IMR-90 (cell line): ENCODE measurements at regions not wholly inside any gene's neighbourhood (a gene's known extent, or its start where the extent isn't known, plus 50 kb on each side); places are given as distances from the start of the nearest gene placed in this dataset.
A peak's percentile ranks its signal among the peaks of the same experiment; 100 is the strongest.

Experiments used
- ATAC-seq: fragments of 200-7000 bp; cut with Tn5 transposase; 2 replicates; pipeline ENCODE4 v1.9.1; 2020; ENCODE audit warnings: low read depth, mild to moderate bottlenecking, moderate library complexity
- BruUV-seq: library from RNA; stranded (reverse); fragments of 400-500 nt; replicated peaks from 2 replicates; lab custom pipeline; 2021; lab: Mats Ljungman, UMichigan
- CTCF ChIA-PET: fragments of 300-600 bp; formaldehyde crosslinking; extraction: SDS; loops from one replicate; lab custom pipeline; 2021; ENCODE audit warnings: antibody characterized with exemption; lab: Yijun Ruan, JAX
- POLR2A ChIA-PET: fragments of 300-600 bp; sonication (Branson Sonifier 250); formaldehyde crosslinking; loops from one replicate; lab custom pipeline; 2022; ENCODE audit warnings: antibody characterized with exemption; ENCODE audit not compliant: unreplicated experiment; lab: Charles Lee
- DNase-seq: peaks from one replicate; pipeline ENCODE4 v3.0.0; 2013
- H2AFZ ChIP-seq: replicated peaks from 2 replicates; pipeline ENCODE3; 2013; ENCODE audit warnings: low read length, mild to moderate bottlenecking; ENCODE audit not compliant: poor library complexity
- H2AK5ac ChIP-seq: 2 replicates; pipeline ENCODE4 v1.6.1; 2013; ENCODE audit warnings: low read depth, low read length, inconsistent platforms
- H2AK9ac ChIP-seq: replicated peaks from 2 replicates; pipeline ENCODE3; 2013; ENCODE audit warnings: mild to moderate bottlenecking, low read depth, low read length, moderate library complexity; ENCODE audit not compliant: poor library complexity
- H2BK120ac ChIP-seq: 2 replicates; pipeline ENCODE4 v1.6.1; 2013; ENCODE audit warnings: low read depth, low read length, inconsistent platforms
- H2BK15ac ChIP-seq: 3 replicates; pipeline ENCODE4 v1.6.1; 2013; ENCODE audit warnings: low read depth, low read length, inconsistent platforms
- H2BK20ac ChIP-seq: 2 replicates; pipeline ENCODE4 v1.6.1; 2013; ENCODE audit warnings: low read depth, mild to moderate bottlenecking, inconsistent platforms, low read length, moderate library complexity
- H2BK5ac ChIP-seq: 2 replicates; pipeline ENCODE4 v1.6.1; 2013; ENCODE audit warnings: mild to moderate bottlenecking, low read depth, low read length, inconsistent platforms; ENCODE audit not compliant: poor library complexity, severe bottlenecking
- H3K14ac ChIP-seq: replicated peaks from 2 replicates; pipeline ENCODE4 v1.6.1; 2013; ENCODE audit warnings: low read depth, low read length, inconsistent platforms
- H3K18ac ChIP-seq: 2 replicates; pipeline ENCODE4 v1.6.1; 2013; ENCODE audit warnings: low read depth, low read length, control low read depth
- H3K23ac ChIP-seq: 2 replicates; pipeline ENCODE4 v1.6.1; 2013; ENCODE audit warnings: low read depth, low read length, inconsistent platforms
- H3K27ac ChIP-seq: 2 replicates; pipeline ENCODE4 v1.5.1; 2013; ENCODE audit warnings: mild to moderate bottlenecking, control low read depth, low read length; ENCODE audit not compliant: insufficient read depth
- H3K27me3 ChIP-seq: 2 replicates; pipeline ENCODE4 v1.6.1; 2013; ENCODE audit warnings: low read length; ENCODE audit not compliant: control insufficient read depth, insufficient read depth
- H3K36me3 ChIP-seq: 2 replicates; pipeline ENCODE4 v1.6.1; 2013; ENCODE audit warnings: low read length, mixed read lengths; ENCODE audit not compliant: control insufficient read depth, insufficient read depth
- H3K4ac ChIP-seq: 2 replicates; pipeline ENCODE4 v1.6.1; 2013; ENCODE audit warnings: low read depth, low read length, inconsistent platforms
- H3K4me1 ChIP-seq: 2 replicates; pipeline ENCODE4 v1.6.1; 2013; ENCODE audit warnings: low read length, mixed read lengths; ENCODE audit not compliant: control insufficient read depth, insufficient read depth
- H3K4me2 ChIP-seq: 2 replicates; pipeline ENCODE4 v1.6.1; 2013; ENCODE audit warnings: low read depth, mild to moderate bottlenecking, control low read depth, low read length, moderate library complexity
- H3K4me3 ChIP-seq: 2 replicates; pipeline ENCODE4 v1.5.1; 2013; ENCODE audit warnings: low read depth, mild to moderate bottlenecking, control low read depth, low read length, moderate library complexity; ENCODE audit not compliant: insufficient read depth
- H3K56ac ChIP-seq: 2 replicates; pipeline ENCODE4 v1.6.1; 2013; ENCODE audit warnings: low read length, inconsistent platforms; ENCODE audit not compliant: insufficient read depth; ENCODE audit errors: extremely low read depth
- H3K79me1 ChIP-seq, 2 experiments: 2 replicates each; pipeline ENCODE4 v1.6.1; 2013; ENCODE audit warnings: low read length in 2 of 2, inconsistent platforms in 1 of 2, low read depth in 1 of 2
- H3K9ac ChIP-seq: 2 replicates; pipeline ENCODE4 v1.6.1; 2013; ENCODE audit warnings: low read depth, low read length, control low read depth
- H3K9me1 ChIP-seq: 2 replicates; pipeline ENCODE4 v1.6.1; 2013; ENCODE audit warnings: low read length, inconsistent platforms; ENCODE audit not compliant: insufficient read depth
- H3K9me3 ChIP-seq: 2 replicates; pipeline ENCODE4 v1.6.1; 2013; ENCODE audit warnings: low read length; ENCODE audit not compliant: control insufficient read depth, insufficient read depth
- H4K20me1 ChIP-seq: 2 replicates; pipeline ENCODE4 v1.6.1; 2013; ENCODE audit warnings: low read length, inconsistent platforms; ENCODE audit not compliant: insufficient read depth
- H4K5ac ChIP-seq: 2 replicates; pipeline ENCODE4 v1.6.1; 2013; ENCODE audit warnings: mild to moderate bottlenecking, low read depth, low read length, control low read depth
- H4K8ac ChIP-seq, 2 experiments: 2 replicates each; pipeline ENCODE4 v1.6.1; 2013; ENCODE audit warnings: low read depth in 2 of 2, low read length in 2 of 2, control low read depth in 1 of 2, inconsistent platforms in 1 of 2
- H4K91ac ChIP-seq: 2 replicates; pipeline ENCODE4 v1.6.1; 2013; ENCODE audit warnings: low read depth, low read length, inconsistent platforms; ENCODE audit not compliant: insufficient read depth
- BHLHE40 ChIP-seq: fragments of 150-350 bp; IDR thresholded peaks from 2 replicates; pipeline ENCODE4 v1.6.1; 2016; ENCODE audit warnings: mild to moderate bottlenecking, low read depth, low read length
- CEBPB ChIP-seq: IDR thresholded peaks from 2 replicates; pipeline ENCODE4 v1.6.1; 2012; ENCODE audit warnings: low read depth, low read length, improper control_type of control experiment
- CHD1 ChIP-seq: IDR thresholded peaks from 2 replicates; pipeline ENCODE4 v1.6.1; 2012; ENCODE audit warnings: low read depth, low read length, improper control_type of control experiment
- FOS ChIP-seq: fragments of 150-350 bp; IDR thresholded peaks from 2 replicates; pipeline ENCODE4 v1.6.1; 2016; ENCODE audit warnings: low read depth, low read length
- MAFK ChIP-seq: IDR thresholded peaks from 2 replicates; pipeline ENCODE4 v1.6.1; 2012; ENCODE audit warnings: low read depth, low read length, improper control_type of control experiment
- MAZ ChIP-seq: IDR thresholded peaks from 2 replicates; pipeline ENCODE4 v1.6.1; 2012; ENCODE audit warnings: low read depth, mild to moderate bottlenecking, low read length, improper control_type of control experiment, moderate library complexity, borderline replicate concordance
- MXI1 ChIP-seq: IDR thresholded peaks from 2 replicates; pipeline ENCODE4 v1.6.1; 2012; ENCODE audit warnings: low read depth, mild to moderate bottlenecking, low read length, moderate library complexity, borderline replicate concordance
- NFE2L2 ChIP-seq: fragments of 150-350 bp; IDR thresholded peaks from 2 replicates; pipeline ENCODE4 v1.6.1; 2016; ENCODE audit warnings: low read depth, mild to moderate bottlenecking, low read length
- POLR2A ChIP-seq: IDR thresholded peaks from 2 replicates; pipeline ENCODE4 v1.6.1; 2012; ENCODE audit warnings: mild to moderate bottlenecking, low read depth, low read length
- RAD21 ChIP-seq: IDR thresholded peaks from 2 replicates; pipeline ENCODE4 v1.6.1; 2012; ENCODE audit warnings: low read length, improper control_type of control experiment
- RCOR1 ChIP-seq: IDR thresholded peaks from 2 replicates; pipeline ENCODE4 v1.6.1; 2012; ENCODE audit warnings: mild to moderate bottlenecking, low read length, improper control_type of control experiment; ENCODE audit not compliant: insufficient replicate concordance
- RFX5 ChIP-seq: IDR thresholded peaks from 2 replicates; pipeline ENCODE4 v1.8.0; 2012; ENCODE audit warnings: low read depth, mild to moderate bottlenecking, low read length, moderate library complexity
- SMC3 ChIP-seq: fragments of 150-350 bp; IDR thresholded peaks from 2 replicates; pipeline ENCODE4 v1.6.1; 2016; ENCODE audit warnings: low read depth, mild to moderate bottlenecking, antibody characterized with exemption, low read length, moderate library complexity
- WGBS, 2 experiments: methylation state at CpG; one replicate each; pipeline versions ENCODE4 v1.1.5 to v1.1.7; 2013; ENCODE audit warnings: missing lambda C conversion rate in 2 of 2; ENCODE audit not compliant: insufficient read length in 1 of 2; ENCODE audit errors: extremely low coverage in 2 of 2; 5-methylcytosine and 5-hydroxymethylcytosine counted together
- dilution Hi-C: fragments of 300-500 bp; cut with HindIII; formaldehyde crosslinking; loops from one replicate; pipeline ENCODE4 v1.14.3; 2018; ENCODE audit warnings: low sequenced_read_pairs; ENCODE audit not compliant: unreplicated experiment
- in situ Hi-C: fragments of 300-500 bp; cut with MboI; formaldehyde crosslinking; loops from 3 replicates; pipeline ENCODE4 v1.14.3; 2019; ENCODE audit warnings: low sequenced_read_pairs, inconsistent platforms, mixed read lengths
- intact Hi-C: fragments of 100-400 bp; cut with micrococcal nuclease; formaldehyde crosslinking; loops from 2 replicates; pipeline ENCODE4 v1.10.0; 2022
- TF ChIP-seq, protein P1 (sequence below): conservative IDR thresholded peaks from 2 replicates; pipeline ENCODE4 v1.5.1; 2012; ENCODE audit warnings: mild to moderate bottlenecking, low read depth, low read length, improper control_type of control experiment
- TF ChIP-seq, protein P2 (sequence below): fragments of 150-350 bp; IDR thresholded peaks from 2 replicates; pipeline ENCODE4 v1.6.1; 2017; ENCODE audit warnings: mild to moderate bottlenecking, antibody characterized with exemption, low read length, low read depth
- TF ChIP-seq, protein P3 (sequence below): fragments of 150-350 bp; IDR thresholded peaks from 2 replicates; pipeline ENCODE4 v1.6.1; 2016; ENCODE audit warnings: low read depth, mild to moderate bottlenecking, low read length, moderate library complexity, borderline replicate concordance

DNA sequence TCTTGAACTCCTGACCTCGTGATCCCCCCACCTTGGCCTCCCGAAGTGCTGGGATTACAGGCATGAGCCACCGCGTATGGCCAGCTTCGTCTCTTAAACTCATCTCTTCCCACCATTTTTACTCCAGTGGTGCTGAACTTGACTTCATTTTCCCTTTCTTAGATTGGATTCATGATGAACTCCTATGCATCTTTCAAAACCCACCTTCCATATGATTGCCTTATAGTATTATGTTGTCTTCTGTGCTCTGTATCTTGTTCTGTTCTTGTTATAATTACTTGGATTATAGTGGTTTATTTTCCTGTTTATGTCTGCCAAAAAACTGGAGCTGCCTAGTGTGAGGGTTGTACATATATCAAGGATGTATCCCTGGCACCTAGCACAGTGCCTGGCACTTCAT is 110.8 kb upstream of the GADD45A start:
- intact Hi-C loops, result no loop called here

More for the DNA sequence above, 110.8 kb upstream of the GADD45A start:
- 92% methylated on average over 4 of the region's 5 CpGs; no CpG with 5 or more reads in 1 of the 2 experiments for WGBS, 2 experiments
- no peaks in the 10 kb centered on the region for H3K36me3 ChIP-seq
- H3K56ac ChIP-seq, result no peak overlapping the region
- no peak overlapping the region for H4K8ac ChIP-seq
- no peak overlapping the region for H3K14ac ChIP-seq
- ChIA-PET POLR2A (no interaction called here), CTCF (interaction anchor here (0.7 to 3.8 kb wide), 3 partner anchors 12 to 186 kb away, joined by 3 to 16 read pairs (median 3); no protein-coding TSS in a partner anchor)
- H3K9me3 ChIP-seq, result no peaks in the 10 kb centered on the region
- dilution Hi-C loops (no loop called here), in situ Hi-C loops (loop anchor here (25.0 kb wide), 1 partner anchor 113 kb away; the partner anchor contains the start of gene GADD45A)
- H3K27me3 ChIP-seq, result no peaks in the 10 kb centered on the region
- H4K5ac ChIP-seq, result no peak overlapping the region
- H3K23ac ChIP-seq, result no peak overlapping the region
- TF ChIP-seq POLR2A, result no peak
- no peak for TF ChIP-seq RAD21
- TF ChIP-seq MAFK, result no peak
- no peak for TF ChIP-seq MXI1
- TF ChIP-seq, protein P1, sequence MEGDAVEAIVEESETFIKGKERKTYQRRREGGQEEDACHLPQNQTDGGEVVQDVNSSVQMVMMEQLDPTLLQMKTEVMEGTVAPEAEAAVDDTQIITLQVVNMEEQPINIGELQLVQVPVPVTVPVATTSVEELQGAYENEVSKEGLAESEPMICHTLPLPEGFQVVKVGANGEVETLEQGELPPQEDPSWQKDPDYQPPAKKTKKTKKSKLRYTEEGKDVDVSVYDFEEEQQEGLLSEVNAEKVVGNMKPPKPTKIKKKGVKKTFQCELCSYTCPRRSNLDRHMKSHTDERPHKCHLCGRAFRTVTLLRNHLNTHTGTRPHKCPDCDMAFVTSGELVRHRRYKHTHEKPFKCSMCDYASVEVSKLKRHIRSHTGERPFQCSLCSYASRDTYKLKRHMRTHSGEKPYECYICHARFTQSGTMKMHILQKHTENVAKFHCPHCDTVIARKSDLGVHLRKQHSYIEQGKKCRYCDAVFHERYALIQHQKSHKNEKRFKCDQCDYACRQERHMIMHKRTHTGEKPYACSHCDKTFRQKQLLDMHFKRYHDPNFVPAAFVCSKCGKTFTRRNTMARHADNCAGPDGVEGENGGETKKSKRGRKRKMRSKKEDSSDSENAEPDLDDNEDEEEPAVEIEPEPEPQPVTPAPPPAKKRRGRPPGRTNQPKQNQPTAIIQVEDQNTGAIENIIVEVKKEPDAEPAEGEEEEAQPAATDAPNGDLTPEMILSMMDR, result no peak
- TF ChIP-seq RCOR1, result no peak
- TF ChIP-seq MAZ, result no peak
- TF ChIP-seq, protein P2, sequence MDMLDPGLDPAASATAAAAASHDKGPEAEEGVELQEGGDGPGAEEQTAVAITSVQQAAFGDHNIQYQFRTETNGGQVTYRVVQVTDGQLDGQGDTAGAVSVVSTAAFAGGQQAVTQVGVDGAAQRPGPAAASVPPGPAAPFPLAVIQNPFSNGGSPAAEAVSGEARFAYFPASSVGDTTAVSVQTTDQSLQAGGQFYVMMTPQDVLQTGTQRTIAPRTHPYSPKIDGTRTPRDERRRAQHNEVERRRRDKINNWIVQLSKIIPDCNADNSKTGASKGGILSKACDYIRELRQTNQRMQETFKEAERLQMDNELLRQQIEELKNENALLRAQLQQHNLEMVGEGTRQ, result no peak
- no peak for TF ChIP-seq CHD1
- no peak for TF ChIP-seq FOS
- TF ChIP-seq CEBPB, result no peak
- TF ChIP-seq NFE2L2, result no peak
- no peak for TF ChIP-seq SMC3
- no peak for TF ChIP-seq BHLHE40
- TF ChIP-seq, protein P3, sequence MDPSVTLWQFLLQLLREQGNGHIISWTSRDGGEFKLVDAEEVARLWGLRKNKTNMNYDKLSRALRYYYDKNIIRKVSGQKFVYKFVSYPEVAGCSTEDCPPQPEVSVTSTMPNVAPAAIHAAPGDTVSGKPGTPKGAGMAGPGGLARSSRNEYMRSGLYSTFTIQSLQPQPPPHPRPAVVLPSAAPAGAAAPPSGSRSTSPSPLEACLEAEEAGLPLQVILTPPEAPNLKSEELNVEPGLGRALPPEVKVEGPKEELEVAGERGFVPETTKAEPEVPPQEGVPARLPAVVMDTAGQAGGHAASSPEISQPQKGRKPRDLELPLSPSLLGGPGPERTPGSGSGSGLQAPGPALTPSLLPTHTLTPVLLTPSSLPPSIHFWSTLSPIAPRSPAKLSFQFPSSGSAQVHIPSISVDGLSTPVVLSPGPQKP, result no peak
- TF ChIP-seq RFX5, result no peak
- DNase-seq (no peak), ATAC-seq (no peak)
- H2AK5ac ChIP-seq, result peak overlapping the region; percentile 63; the same call in 1 of the 2 replicates
- H2BK20ac ChIP-seq, result no peak overlapping the region
- no peaks in the 10 kb centered on the region for H4K20me1 ChIP-seq
- H3K4ac ChIP-seq, result 0 out of 2 replicates have a peak overlapping the region, but pooled peaks have one; percentile 27
- H2AFZ ChIP-seq, result no peak overlapping the region
- no peak overlapping the region for H3K4me2 ChIP-seq
- peaks cover 24% of the 10 kb centered on the region for H3K4me1 ChIP-seq
- no peak overlapping the region for H3K18ac ChIP-seq
- no peak overlapping the region; the same call in 2 of the 3 replicates for H2BK15ac ChIP-seq
- H4K91ac ChIP-seq, result no peak overlapping the region
- H2BK120ac ChIP-seq, result no peak overlapping the region
- BruUV-seq, result no TSS peak
- peaks cover 19% of the 10 kb centered on the region for H3K9me1 ChIP-seq
- H2AK9ac ChIP-seq, result no peak overlapping the region
- no peak overlapping the region for H2BK5ac ChIP-seq
- no peak overlapping the region for H3K9ac ChIP-seq
- no peak overlapping the region for H3K4me3 ChIP-seq
- no peaks in the 10 kb centered on the region for H3K79me1 ChIP-seq
- no peak overlapping the region for H3K27ac ChIP-seq
